GM18868 (cell line): ENCODE measurements at regions not wholly inside any gene's neighbourhood (a gene's known extent, or its start where the extent isn't known, plus 50 kb on each side); places are given as distances from the start of the nearest gene placed in this dataset.

ENCODE experiments used
- ATAC-seq: cut with Tn5 transposase; IDR thresholded peaks from one replicate; pipeline ENCODE4 v1.9.1; 2021; ENCODE audit warnings: mild to moderate bottlenecking, moderate library complexity; ENCODE audit not compliant: unreplicated experiment

GRCh38 chr13:50713523-50714248 is 129.8 kb downstream of the DLEU7 start:
- peak; percentile 82 for ATAC-seq

- no peak for ATAC-seq
These were observed 128.6 kb downstream of the DLEU7 start for GRCh38 chr13:50714891-50715290.

GRCh38 chr13:50715402-50716146 is 127.9 kb downstream of the DLEU7 start:
- no peak for ATAC-seq

GRCh38 chr13:50720861-50721671 is 122.4 kb downstream of the DLEU7 start:
- no peak for ATAC-seq

- ATAC-seq = no peak
These were observed 121.9 kb downstream of the DLEU7 start for GRCh38 chr13:50721672-50721992.

GRCh38 chr13:50722440-50723125 is 120.9 kb downstream of the DLEU7 start:
- no peak for ATAC-seq

GRCh38 chr13:50724438-50724837 is 119.1 kb downstream of the DLEU7 start:
- no peak for ATAC-seq

- ATAC-seq = no peak
These were observed 118.6 kb downstream of the DLEU7 start for GRCh38 chr13:50724913-50725312.

- no peak for ATAC-seq
These were observed 117.3 kb downstream of the DLEU7 start for GRCh38 chr13:50726164-50726563.

GRCh38 chr13:50729177-50729576 is 114.3 kb downstream of the DLEU7 start:
- ATAC-seq = no peak

- no peak for ATAC-seq
These were observed 112.8 kb downstream of the DLEU7 start for GRCh38 chr13:50730496-50731351.

- no peak for ATAC-seq
These were observed 112.1 kb downstream of the DLEU7 start for GRCh38 chr13:50731400-50731799.

GRCh38 chr13:50732712-50733111 is 110.8 kb downstream of the DLEU7 start:
- ATAC-seq = no peak

- no peak for ATAC-seq
These were observed 110.1 kb downstream of the DLEU7 start for GRCh38 chr13:50733392-50733791.

- no peak for ATAC-seq
These were observed 108.4 kb downstream of the DLEU7 start for GRCh38 chr13:50735071-50735470.

GRCh38 chr13:50740052-50740741 is 103.3 kb downstream of the DLEU7 start:
- ATAC-seq = no peak

- no peak for ATAC-seq
These were observed 101.1 kb downstream of the DLEU7 start for GRCh38 chr13:50742353-50742752.

- no peak for ATAC-seq
These were observed 100.5 kb downstream of the DLEU7 start for GRCh38 chr13:50742968-50743367.

- no peak for ATAC-seq
These were observed 99.3 kb downstream of the DLEU7 start for GRCh38 chr13:50744116-50744660.
